NK-92 (cell line): ENCODE measurements at regions not wholly inside any gene's neighbourhood (a gene's known extent, or its start where the extent isn't known, plus 50 kb on each side); places are given as distances from the start of the nearest gene placed in this dataset.
"Not testable (repeated sequence)": the region's sequence is repeated elsewhere in the genome, so short reads cannot be mapped to it uniquely, and the experiment has no call there.

Source experiments
- DNase-seq: peaks from one replicate; lab custom pipeline; 2025; ENCODE audit not compliant: unreplicated experiment; lab: John Stamatoyannopoulos, UW

- DNase-seq: no peak
Measured at GRCh38 chr13:40026741-40027140, 371.3 kb downstream of the COG6 start.

GRCh38 chr13:40028446-40028845 is 373.0 kb downstream of the COG6 start:
- no peak for DNase-seq

- DNase-seq: no peak
Measured at GRCh38 chr13:40031031-40031430, 375.6 kb downstream of the COG6 start.

- no peak for DNase-seq
Measured at GRCh38 chr13:40039061-40039460, 383.6 kb downstream of the COG6 start.

- DNase-seq: no peak
Measured at GRCh38 chr13:40042991-40043390, 387.5 kb downstream of the COG6 start.

- DNase-seq: no peak
Measured at GRCh38 chr13:40043764-40044163, 388.3 kb downstream of the COG6 start.

GRCh38 chr13:40047322-40047771 is 391.9 kb downstream of the COG6 start:
- DNase-seq: no peak

GRCh38 chr13:40048551-40048950 is 393.1 kb downstream of the COG6 start:
- DNase-seq: no peak

- no peak for DNase-seq
Measured at GRCh38 chr13:40052954-40053353, 397.5 kb downstream of the COG6 start.

GRCh38 chr13:40053401-40053800 is 397.9 kb downstream of the COG6 start:
- no peak for DNase-seq

GRCh38 chr13:40054422-40054821 is 399.0 kb downstream of the COG6 start:
- not testable (repeated sequence) for DNase-seq

- no peak for DNase-seq
Measured at GRCh38 chr13:40056898-40057619, 401.6 kb downstream of the COG6 start.

- DNase-seq: no peak
Measured at GRCh38 chr13:40058757-40059236, 403.3 kb downstream of the COG6 start.

GRCh38 chr13:40059540-40060232 is 404.2 kb downstream of the COG6 start:
- DNase-seq: no peak

GRCh38 chr13:40060296-40061007 is 405.0 kb downstream of the COG6 start:
- DNase-seq: no peak

- no peak for DNase-seq
Measured at GRCh38 chr13:40061466-40062450, 406.3 kb downstream of the COG6 start.

GRCh38 chr13:40063278-40063698 is 407.8 kb downstream of the COG6 start:
- no peak for DNase-seq

- DNase-seq: no peak
Measured at GRCh38 chr13:40063703-40064102, 408.2 kb downstream of the COG6 start.

GRCh38 chr13:40064154-40065097 is 409.0 kb downstream of the COG6 start:
- no peak for DNase-seq
